ENCODE measurements at regions not wholly inside any gene's neighbourhood (a gene's known extent, or its start where the extent isn't known, plus 50 kb on each side); places are given as distances from the start of the nearest gene placed in this dataset.

DNA sequence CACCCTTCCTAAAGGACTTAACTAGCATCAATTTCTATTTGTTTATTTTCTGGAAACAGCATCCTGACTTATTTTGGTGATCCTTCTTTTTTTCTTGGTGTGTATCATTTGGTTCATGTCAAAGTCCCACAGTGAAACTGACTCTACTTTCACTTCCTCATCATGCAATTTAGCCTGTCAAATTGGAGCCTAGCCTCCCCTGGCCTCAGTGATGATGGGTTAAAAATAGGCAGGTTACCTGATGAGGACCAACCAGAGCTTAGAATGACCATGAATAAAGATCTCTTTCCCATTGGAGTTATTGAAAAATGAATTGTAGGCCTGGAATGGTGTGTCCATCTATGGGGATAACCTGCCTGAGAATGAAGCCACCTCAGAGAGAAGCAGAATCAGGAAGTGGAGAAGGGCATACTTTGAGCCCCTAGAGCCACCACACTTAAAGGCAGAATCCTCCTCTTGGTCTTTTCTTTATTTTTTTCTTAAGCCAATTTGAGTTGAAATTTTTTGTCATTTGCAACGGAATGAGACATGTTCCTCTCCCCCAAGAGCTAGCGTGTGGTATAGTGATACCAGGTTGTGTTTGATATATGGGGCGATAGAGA lies 105.6 kb downstream of the BTBD3 start:
- DNase-seq = no peak

DNA sequence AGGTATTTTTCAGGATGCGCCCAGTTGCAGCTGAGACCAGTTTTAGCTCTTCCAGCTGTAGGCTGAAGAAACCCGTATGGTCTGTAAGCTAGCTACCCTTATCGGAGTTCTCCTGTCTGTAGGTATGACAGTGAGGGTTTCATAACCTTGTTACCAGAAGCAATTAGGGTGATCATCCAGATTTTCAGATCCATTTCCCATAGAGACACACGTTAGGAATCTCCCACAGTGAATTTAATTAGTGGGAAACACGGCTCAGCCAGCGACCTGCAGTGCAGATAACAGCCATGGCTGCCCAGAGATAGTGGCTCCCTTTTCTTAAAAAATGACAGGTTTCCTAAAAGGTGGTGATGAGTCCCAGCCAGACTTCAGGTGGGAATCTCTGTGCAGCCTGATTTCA lies 111.1 kb downstream of the BTBD3 start:
- no peak for DNase-seq

DNA sequence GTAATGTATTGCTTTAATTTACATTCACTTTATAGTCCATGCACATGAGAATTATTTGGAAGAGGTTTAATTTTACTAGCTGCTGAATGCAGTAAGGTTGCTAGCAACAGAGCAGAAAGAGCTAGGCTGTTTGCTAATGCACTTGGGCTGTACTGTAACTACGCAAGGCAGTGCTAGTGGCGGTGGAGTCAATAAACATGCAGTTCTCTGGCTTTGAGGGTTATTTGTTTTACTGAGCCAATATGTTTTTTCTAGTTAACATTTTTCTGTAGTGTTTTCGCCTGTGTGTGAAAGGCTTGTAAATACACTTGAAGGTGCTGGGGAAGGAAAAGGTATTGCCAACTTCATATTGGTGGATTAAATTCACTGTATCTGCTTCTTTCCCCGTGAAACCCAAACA lies 112.8 kb downstream of the BTBD3 start:
- DNase-seq = no peak

GRCh38 chr20:12036142-12036541 lies 118.4 kb downstream of the BTBD3 start:
- no peak for DNase-seq

- DNase-seq = no peak
Measured at GRCh38 chr20:12037521-12037920, 119.8 kb downstream of the BTBD3 start.

DNA sequence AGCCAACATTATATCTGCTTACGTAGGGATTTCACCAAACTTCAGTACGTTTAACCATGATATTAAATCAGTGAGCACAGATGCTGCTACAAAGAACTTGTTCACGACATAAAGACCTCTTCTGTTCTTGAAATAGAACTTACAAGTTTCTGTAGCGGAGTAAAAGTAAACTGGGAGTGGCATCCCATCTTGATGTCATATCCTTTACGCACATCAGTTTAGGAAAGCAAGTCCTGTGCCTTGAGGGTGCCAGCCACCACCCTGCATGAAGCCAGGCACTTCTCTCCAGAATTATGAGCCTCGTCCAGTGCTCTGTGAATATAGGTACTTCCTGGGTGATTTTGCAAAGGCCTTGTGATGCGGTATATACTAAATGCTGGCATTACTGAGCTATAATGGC lies 122.6 kb downstream of the BTBD3 start:
- no peak for DNase-seq

DNA sequence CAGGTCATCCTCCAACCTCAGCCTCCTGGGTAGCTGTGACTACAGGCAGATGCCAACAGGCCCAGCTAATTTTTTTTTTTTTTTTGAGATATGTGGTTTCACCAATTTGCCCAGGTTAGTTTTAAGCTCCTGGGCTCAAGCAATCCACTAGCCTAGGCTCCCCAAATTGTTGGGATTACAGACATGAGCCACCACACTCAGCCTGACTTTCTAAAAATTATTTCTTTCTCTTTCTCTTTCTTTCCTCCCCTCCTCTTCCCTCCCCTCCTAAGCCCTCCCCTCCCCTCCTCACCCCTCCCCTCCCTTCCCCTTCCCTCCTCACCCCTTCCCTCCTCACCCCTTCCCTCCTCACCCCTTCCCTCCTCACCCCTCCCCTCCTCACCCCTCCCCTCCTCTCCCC lies 127.3 kb downstream of the BTBD3 start:
- DNase-seq = no peak

DNA sequence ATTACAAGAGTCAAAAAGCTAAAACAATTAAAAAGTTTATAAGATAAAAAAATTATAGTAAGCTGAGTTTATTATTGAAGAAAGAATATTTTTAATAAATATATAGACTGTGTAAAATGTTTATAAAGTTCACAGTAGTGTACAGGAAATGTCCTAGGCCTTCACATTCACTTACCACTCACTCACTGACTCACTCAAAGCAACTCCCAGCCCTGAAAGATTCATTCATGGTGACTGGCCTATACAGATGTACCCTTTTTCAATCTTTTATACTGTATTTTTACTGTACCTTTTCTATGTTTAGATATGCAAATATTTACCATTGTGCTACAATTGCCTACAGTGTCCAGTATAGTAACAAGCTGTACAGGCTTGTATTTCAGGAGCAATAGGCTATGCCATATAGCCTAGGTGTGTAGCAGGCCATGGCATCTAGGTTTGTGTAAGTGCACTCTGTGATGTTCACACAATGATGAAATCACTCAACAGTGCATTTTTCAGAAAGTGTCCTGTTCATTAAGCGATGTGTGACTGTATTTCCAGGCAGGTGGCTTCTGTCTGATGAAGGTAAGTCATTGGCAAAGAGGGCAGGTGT lies 130.2 kb downstream of the BTBD3 start:
- DNase-seq = no peak

- DNase-seq = peak; percentile 5
Measured at GRCh38 chr20:12049125-12049524, 131.4 kb downstream of the BTBD3 start.

DNA sequence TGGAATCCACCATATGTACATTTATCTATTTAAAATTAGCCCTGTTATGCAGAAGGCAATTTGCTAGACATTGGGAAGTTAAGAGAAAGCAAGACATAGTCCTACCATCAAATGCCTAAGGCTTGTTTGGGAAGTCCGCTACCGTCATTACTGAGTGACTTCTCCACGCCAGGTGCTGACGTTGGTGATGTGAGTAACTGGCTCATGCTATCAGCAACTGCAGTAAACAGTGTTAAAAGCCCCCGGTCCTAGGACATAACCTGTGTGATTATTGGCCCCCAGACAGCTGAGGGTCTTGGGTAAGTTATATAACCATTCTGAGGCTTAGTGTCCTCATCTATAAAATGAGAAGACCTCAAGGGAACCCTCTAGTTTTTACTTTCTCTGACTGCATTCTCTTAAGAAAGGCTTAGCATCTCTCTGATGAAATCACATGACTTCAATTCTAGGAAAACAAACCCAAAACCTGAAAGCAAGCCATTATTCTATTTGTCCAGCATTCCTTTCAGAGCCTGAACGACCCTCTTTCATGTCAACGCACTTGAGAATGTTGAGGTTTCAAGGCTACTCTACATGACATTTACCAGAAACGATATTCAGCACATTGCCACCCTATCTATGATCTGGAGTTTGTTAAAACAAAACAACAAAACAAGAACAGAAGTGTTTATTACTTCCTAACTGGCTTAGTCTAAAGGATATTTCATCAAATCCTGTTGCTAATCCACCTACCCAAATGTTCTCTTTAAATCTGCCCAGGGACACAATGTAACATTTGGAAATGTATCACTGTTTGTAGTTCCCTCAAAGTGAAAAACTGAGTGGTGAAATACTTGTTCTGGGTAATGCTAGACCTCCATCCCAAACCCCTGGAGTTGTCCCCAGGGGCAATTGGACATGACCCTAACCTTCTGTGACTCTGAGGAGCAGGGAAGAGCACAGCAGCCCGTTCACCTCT lies 133.8 kb downstream of the BTBD3 start:
- no peak for DNase-seq

- DNase-seq = peak; percentile 12
Measured at GRCh38 chr20:12053353-12053752, 135.7 kb downstream of the BTBD3 start.

- no peak for DNase-seq
Measured at GRCh38 chr20:12054556-12054955, 136.9 kb downstream of the BTBD3 start.

- DNase-seq = no peak
Measured at GRCh38 chr20:12055161-12055560, 137.5 kb downstream of the BTBD3 start.

- no peak for DNase-seq
Measured at GRCh38 chr20:12056839-12057238, 139.1 kb downstream of the BTBD3 start.

GRCh38 chr20:12057778-12058177 lies 140.1 kb downstream of the BTBD3 start:
- DNase-seq = no peak

GRCh38 chr20:12058216-12058615 lies 140.5 kb downstream of the BTBD3 start:
- DNase-seq = no peak

- DNase-seq = no peak
Measured at GRCh38 chr20:12061466-12061865, 143.8 kb downstream of the BTBD3 start.

DNA sequence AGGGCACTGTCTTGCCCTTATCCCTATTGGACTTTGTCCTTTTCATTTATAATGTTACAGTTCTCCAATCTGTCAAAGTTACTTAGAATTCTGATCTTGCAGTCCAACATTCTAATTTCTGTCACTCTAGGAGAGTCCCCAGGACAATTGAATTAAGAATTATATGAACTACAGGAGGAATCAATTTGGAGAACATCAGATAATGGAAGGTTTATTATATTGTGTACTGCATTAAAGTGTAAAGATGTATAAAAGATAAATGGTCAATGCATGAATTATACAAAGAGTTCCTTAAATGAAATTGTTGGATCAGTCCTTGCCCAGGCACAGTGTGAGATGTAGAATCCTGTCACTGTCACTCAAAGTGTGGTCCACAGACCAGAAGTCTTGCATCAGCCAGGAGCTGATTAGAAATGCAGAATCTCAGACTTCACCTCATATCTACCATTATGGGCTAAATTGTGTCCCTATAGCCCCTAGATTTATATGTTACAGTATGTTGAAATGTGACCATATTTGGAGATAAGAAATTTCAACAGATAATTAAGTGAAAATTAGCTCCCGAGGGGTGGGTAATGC lies 145.5 kb downstream of the BTBD3 start:
- no peak for DNase-seq

DNA sequence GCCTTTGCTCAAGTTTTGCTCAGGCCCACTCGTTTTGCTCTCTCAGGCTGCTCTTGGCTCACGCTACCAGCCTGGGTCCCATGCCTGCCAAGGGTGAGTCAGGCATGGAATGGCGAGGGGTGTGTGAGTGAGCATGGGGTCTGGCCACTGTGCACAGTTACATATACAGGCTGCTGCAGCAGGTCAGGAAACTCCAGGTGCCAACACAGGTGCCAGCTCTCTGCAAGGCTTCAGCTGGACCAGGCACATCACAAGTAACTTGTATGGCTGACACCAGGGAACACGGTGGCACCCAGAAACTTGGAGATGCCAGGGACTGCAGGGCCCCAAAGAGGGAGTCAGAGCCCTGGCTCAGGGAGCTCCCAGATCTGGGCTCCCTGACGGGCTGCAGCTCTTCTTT lies 146.8 kb downstream of the BTBD3 start:
- DNase-seq = no peak

DNA sequence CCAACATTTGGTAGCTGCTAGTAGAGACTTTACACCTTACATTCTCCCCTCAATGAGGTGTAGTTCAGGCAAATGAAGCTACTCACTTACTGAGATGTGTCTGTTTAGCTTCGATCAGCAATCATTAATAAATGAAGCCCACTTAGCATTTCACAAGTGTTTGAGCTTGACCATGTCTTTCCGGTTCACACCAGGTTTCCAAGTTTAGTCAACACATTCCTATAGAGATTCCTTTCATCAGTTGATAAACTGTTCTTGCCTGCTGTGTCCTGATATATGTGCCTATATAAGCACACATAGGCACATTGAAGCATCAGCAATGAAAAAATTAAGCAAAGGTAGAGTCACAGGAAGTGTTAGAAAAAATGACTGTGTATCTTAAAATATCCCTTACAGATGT lies 150.0 kb downstream of the BTBD3 start:
- no peak for DNase-seq

- DNase-seq = no peak
Measured at GRCh38 chr20:12068121-12068520, 150.4 kb downstream of the BTBD3 start.

DNA sequence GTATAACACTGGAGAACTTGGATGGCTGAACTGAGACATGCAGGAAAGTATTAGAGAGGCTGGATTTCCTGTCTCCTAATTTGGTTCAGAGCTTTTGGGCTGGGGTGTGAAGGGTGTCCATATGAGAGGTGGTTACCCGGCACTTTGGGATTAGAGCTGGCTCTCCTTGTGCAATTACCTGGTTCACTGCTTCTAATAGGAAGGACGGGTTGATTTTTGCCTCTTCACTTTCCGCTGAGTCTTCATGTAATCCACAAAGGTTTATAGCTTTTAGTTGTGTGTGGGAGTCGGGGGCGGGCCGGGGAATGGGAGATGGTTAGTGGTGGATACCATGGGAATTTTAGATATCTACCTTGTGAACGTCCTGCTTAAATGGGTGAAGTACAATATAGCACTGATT lies 151.5 kb downstream of the BTBD3 start:
- DNase-seq = no peak

DNA sequence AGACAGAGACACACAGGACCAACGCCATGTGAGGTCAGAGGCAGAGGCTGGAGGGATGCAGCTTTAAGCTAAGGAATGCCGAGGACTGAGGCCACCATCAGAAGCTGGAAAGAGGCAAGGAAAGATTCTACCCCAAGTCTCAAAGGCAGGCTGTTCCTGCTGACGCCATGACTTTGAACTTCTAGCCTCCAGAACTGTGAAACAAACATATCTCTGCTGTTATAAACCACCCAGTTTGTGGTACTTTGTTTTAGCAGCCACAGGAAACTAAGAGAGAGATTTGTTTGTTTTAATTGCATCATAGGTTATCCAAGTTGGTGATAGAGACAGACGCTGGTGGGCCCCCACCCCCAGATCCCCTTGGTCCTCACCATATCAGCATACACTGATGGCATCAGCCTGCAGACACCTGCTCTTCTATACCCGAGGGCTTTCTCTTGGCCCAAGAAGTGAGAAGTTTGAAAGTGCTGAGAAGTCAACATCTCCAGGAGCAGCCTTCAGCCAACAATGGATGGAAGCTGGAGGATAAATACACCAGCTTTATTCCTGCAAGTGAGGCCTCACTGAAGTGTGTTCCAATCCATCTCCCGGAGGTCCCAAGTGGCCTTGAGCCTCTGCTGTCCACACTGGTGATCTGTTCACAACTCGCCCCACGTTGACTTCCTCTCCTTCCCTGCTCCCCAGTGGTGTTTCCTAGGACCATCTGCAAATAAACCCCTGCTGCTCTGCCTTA lies 154.7 kb downstream of the BTBD3 start:
- no peak for DNase-seq

All from NCI-H226 (cell line).